ENCODE measurements at regions not wholly inside any gene's neighbourhood (a gene's known extent, or its start where the extent isn't known, plus 50 kb on each side); places are given as distances from the start of the nearest gene placed in this dataset.

DNA sequence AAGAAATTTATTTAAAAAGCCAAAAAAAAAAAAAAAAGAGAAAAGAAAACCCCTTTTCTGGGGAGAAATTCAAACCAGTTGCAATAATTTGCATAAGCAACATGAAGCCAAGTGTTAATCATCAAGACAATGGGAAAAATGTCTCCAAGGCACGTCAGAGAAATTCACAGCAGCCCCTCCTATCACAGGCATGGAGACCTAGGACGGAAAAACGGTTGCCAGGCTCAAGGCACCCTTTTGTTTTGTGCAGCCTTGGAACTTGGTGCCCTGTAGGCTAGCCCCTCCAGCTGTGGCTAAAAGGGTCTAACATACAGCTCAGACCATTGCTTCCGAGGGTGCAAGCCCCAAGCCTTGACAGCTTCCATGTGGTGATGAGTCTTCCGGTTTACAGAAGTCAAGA, 509.2 kb upstream of the SOX11 start:
- no peak for TF ChIP-seq POLR2A (IDR thresholded peaks at IDR 0.05)
- TF ChIP-seq, protein P1, sequence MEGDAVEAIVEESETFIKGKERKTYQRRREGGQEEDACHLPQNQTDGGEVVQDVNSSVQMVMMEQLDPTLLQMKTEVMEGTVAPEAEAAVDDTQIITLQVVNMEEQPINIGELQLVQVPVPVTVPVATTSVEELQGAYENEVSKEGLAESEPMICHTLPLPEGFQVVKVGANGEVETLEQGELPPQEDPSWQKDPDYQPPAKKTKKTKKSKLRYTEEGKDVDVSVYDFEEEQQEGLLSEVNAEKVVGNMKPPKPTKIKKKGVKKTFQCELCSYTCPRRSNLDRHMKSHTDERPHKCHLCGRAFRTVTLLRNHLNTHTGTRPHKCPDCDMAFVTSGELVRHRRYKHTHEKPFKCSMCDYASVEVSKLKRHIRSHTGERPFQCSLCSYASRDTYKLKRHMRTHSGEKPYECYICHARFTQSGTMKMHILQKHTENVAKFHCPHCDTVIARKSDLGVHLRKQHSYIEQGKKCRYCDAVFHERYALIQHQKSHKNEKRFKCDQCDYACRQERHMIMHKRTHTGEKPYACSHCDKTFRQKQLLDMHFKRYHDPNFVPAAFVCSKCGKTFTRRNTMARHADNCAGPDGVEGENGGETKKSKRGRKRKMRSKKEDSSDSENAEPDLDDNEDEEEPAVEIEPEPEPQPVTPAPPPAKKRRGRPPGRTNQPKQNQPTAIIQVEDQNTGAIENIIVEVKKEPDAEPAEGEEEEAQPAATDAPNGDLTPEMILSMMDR (IDR thresholded peaks at IDR 0.05), result no peak
